OCI-LY7 (cell line): ENCODE measurements at regions not wholly inside any gene's neighbourhood (a gene's known extent, or its start where the extent isn't known, plus 50 kb on each side); places are given as distances from the start of the nearest gene placed in this dataset.

Experiments used
- BruUV-seq: library from RNA; stranded (reverse); fragments of 400-500 nt; replicated peaks from 2 replicates; lab custom pipeline; 2021; lab: Mats Ljungman, UMichigan
- CTCF ChIA-PET: fragments of 300-600 bp; sonication (Branson Sonifier 250); formaldehyde crosslinking; loops from one replicate; lab custom pipeline; 2022; ENCODE audit warnings: antibody characterized with exemption; ENCODE audit not compliant: unreplicated experiment; lab: Charles Lee
- POLR2A ChIA-PET: fragments of 300-600 bp; sonication (Branson Sonifier 250); formaldehyde crosslinking; loops from one replicate; lab custom pipeline; 2022; ENCODE audit warnings: antibody characterized with exemption; lab: Charles Lee
- DNase-seq: peaks from one replicate; pipeline ENCODE4 v3.0.0-alpha.2; 2015; ENCODE audit warnings: low spot score
- H2AFZ ChIP-seq: fragments of 200-600 bp; sonication (generic), shearing (Covaris generic); 2 replicates; pipeline ENCODE4 v1.6.1; 2014; ENCODE audit warnings: mild to moderate bottlenecking, antibody characterized with exemption, low read length, moderate library complexity
- H3K27ac ChIP-seq: fragments of 200-600 bp; sonication (generic); 2 replicates; pipeline ENCODE4 v1.5.1; 2014; ENCODE audit warnings: mixed run types, low read depth, mild to moderate bottlenecking, moderate library complexity, low read length, inconsistent platforms; ENCODE audit not compliant: poor library complexity, severe bottlenecking
- H3K36me3 ChIP-seq: fragments of 200-600 bp; sonication (generic); 2 replicates; pipeline ENCODE4 v1.6.1; 2014; ENCODE audit warnings: mild to moderate bottlenecking, antibody characterized with exemption, low read length, moderate library complexity, mixed read lengths; ENCODE audit not compliant: insufficient read depth
- H3K4me1 ChIP-seq: fragments of 200-600 bp; sonication (generic); 2 replicates; pipeline ENCODE4 v1.5.1; 2014; ENCODE audit warnings: mild to moderate bottlenecking, low read length; ENCODE audit not compliant: insufficient read depth, poor library complexity, severe bottlenecking
- H3K4me2 ChIP-seq: fragments of 200-600 bp; sonication (generic); 2 replicates; pipeline ENCODE4 v1.6.1; 2014; ENCODE audit warnings: mild to moderate bottlenecking, low read length
- H3K4me3 ChIP-seq: fragments of 200-600 bp; sonication (generic); 2 replicates; pipeline ENCODE4 v1.5.1; 2014; ENCODE audit warnings: mild to moderate bottlenecking, low read depth, low read length; ENCODE audit not compliant: poor library complexity, severe bottlenecking
- H3K79me2 ChIP-seq: fragments of 200-600 bp; sonication (generic); 2 replicates; pipeline ENCODE4 v1.6.1; 2016; ENCODE audit warnings: low read depth, mild to moderate bottlenecking, low read length, moderate library complexity, mixed read lengths; ENCODE audit not compliant: insufficient read depth
- H3K9me2 ChIP-seq: fragments of 200-600 bp; sonication (generic); 2 replicates; pipeline ENCODE4 v1.6.1; 2016; ENCODE audit warnings: mild to moderate bottlenecking, low read length, mixed read lengths; ENCODE audit not compliant: insufficient read depth
- H3K9me3 ChIP-seq: fragments of 200-600 bp; sonication (generic); 2 replicates; pipeline ENCODE4 v1.6.1; 2014; ENCODE audit warnings: mild to moderate bottlenecking, mixed run types, low read length, mixed read lengths
- H4K20me1 ChIP-seq: fragments of 200-600 bp; sonication (generic); 2 replicates; pipeline ENCODE4 v1.6.1; 2014; ENCODE audit warnings: mild to moderate bottlenecking, antibody characterized with exemption, low read length, moderate library complexity, mixed read lengths; ENCODE audit not compliant: insufficient read depth
- CTCF ChIP-seq: fragments of 200-600 bp; sonication (generic); conservative IDR thresholded peaks from 2 replicates; pipeline ENCODE4 v1.5.1; 2014; ENCODE audit warnings: mild to moderate bottlenecking, antibody characterized with exemption, low read length, moderate library complexity, mixed read lengths
- EZH2phosphoT487 ChIP-seq: fragments of 200-600 bp; sonication (generic); IDR thresholded peaks from 2 replicates; pipeline ENCODE4 v1.6.1; 2018; ENCODE audit warnings: low read depth, borderline replicate concordance, mild to moderate bottlenecking, mixed run types, antibody characterized with exemption, low read length, moderate library complexity, mixed read lengths
- intact Hi-C: fragments of 100-400 bp; cut with micrococcal nuclease; formaldehyde crosslinking; loops from one replicate; pipeline ENCODE4 v1.10.0; 2022; ENCODE audit not compliant: unreplicated experiment

- no peak for DNase-seq
- ChIA-PET POLR2A (no interaction called here), CTCF (no interaction called here)
- Histone ChIP-seq H3K4me1 (no peaks in the 10 kb centered on the region), H4K20me1 (no peaks in the 10 kb centered on the region), H3K27ac (no peak overlapping the region), H3K9me2 (no peaks in the 10 kb centered on the region), H2AFZ (no peak overlapping the region), H3K4me3 (no peak overlapping the region), H3K9me3 (no peaks in the 10 kb centered on the region), H3K4me2 (no peak overlapping the region), H3K36me3 (no peaks in the 10 kb centered on the region), H3K79me2 (no peaks in the 10 kb centered on the region)
- BruUV-seq, result no TSS peak
- intact Hi-C loops, result no loop called here
- TF ChIP-seq CTCF (no peak), EZH2phosphoT487 (no peak)
Observed at GRCh38 chr11:98561877-98562395, 458.8 kb upstream of the CNTN5 start.

- Histone ChIP-seq H4K20me1 (no peaks in the 10 kb centered on the region), H3K4me1 (no peaks in the 10 kb centered on the region), H3K27ac (no peak overlapping the region), H3K79me2 (no peaks in the 10 kb centered on the region), H2AFZ (no peak overlapping the region), H3K9me3 (no peaks in the 10 kb centered on the region), H3K4me2 (no peak overlapping the region), H3K36me3 (no peaks in the 10 kb centered on the region), H3K9me2 (no peaks in the 10 kb centered on the region), H3K4me3 (no peak overlapping the region)
- BruUV-seq, result no TSS peak
- CTCF ChIA-PET, result no interaction called here
- TF ChIP-seq EZH2phosphoT487, result no peak
- no peak for TF ChIP-seq CTCF
- no peak for DNase-seq
- intact Hi-C loops, result no loop called here
- POLR2A ChIA-PET, result no interaction called here
Observed at GRCh38 chr11:98564233-98564632, 456.5 kb upstream of the CNTN5 start.

GRCh38 chr11:98564881-98565280, 455.9 kb upstream of the CNTN5 start:
- no peaks in the 10 kb centered on the region for H3K36me3 ChIP-seq
- TF ChIP-seq CTCF (no peak), EZH2phosphoT487 (no peak)
- intact Hi-C loops, result no loop called here
- ChIA-PET POLR2A (no interaction called here), CTCF (no interaction called here)
- no peak for DNase-seq
- no peaks in the 10 kb centered on the region for H3K9me2 ChIP-seq
- no peak overlapping the region for H2AFZ ChIP-seq
- no peaks in the 10 kb centered on the region for H3K4me1 ChIP-seq
- no peak overlapping the region for H3K27ac ChIP-seq
- H4K20me1 ChIP-seq, result no peaks in the 10 kb centered on the region
- H3K4me3 ChIP-seq, result no peak overlapping the region
- no peaks in the 10 kb centered on the region for H3K9me3 ChIP-seq
- H3K79me2 ChIP-seq, result no peaks in the 10 kb centered on the region
- no TSS peak for BruUV-seq
- no peak overlapping the region for H3K4me2 ChIP-seq
